CD4-positive, alpha-beta T cell treated with Interleukin-17A for 4 hours (primary cell): ENCODE measurements at regions not wholly inside any gene's neighbourhood (a gene's known extent, or its start where the extent isn't known, plus 50 kb on each side); places are given as distances from the start of the nearest gene placed in this dataset.
"Not testable (repeated sequence)": the region's sequence is repeated elsewhere in the genome, so short reads cannot be mapped to it uniquely, and the experiment has no call there.

Experiments used
- DNase-seq: peaks from one replicate; pipeline ENCODE4 v3.0.0-alpha.2; 2020; ENCODE audit warnings: mixed read lengths

DNA sequence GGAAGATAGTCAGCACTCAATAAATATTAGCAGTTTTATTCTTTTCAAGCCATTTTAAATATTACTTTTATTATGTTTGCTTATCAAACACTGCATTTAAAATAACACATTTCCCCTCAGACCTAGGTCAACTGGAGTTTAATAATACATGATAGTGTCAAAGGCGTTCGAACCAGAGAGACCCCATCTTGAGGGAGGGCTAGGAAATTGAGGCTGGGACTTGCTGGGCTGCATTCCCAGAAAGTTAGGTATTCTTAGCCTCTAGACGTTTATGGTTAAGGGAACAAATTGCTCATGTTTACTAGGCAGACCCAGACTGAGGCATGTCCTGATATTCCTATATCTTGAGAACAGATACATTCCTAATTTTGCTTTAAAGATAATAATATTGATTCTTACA is 426.5 kb downstream of the METTL4 start:
- DNase-seq: no peak

DNA sequence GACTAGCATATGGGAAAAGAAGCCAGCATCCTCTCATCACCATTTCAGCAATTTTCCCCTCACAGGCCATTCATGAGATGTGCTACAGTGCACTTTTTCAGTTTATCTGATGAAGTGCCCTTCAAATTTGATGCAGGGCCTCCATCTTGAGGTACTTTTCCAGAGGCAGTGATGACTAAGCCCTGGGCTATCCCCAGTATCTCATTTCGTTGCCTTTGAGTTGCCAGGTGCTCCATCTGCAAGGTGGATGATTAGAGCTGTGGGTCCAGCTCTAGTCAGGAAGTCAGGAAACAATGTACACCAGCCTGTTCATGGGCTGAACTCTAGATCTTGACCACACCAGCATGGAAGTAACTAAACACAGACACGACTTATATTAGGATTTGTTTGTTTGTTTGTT is 425.2 kb downstream of the METTL4 start:
- DNase-seq: no peak

DNA sequence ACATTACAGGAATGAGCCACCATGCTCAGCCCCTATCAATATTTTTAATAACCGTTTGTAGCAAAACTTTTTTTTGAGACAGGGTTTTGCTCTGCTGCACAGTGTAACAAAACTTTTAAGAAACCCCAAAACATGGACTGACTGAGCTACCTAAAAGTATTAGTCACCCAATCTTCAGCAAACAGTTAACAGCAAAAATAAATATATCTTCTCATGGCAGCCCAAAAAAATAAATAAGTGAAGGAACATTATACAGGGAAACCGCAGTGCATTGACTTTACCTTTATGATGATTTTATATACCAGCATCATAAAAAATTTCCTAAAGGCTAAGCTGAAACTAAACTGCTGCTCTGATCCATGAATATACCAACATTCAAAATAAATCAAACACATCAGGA is 424.6 kb downstream of the METTL4 start:
- no peak for DNase-seq

DNA sequence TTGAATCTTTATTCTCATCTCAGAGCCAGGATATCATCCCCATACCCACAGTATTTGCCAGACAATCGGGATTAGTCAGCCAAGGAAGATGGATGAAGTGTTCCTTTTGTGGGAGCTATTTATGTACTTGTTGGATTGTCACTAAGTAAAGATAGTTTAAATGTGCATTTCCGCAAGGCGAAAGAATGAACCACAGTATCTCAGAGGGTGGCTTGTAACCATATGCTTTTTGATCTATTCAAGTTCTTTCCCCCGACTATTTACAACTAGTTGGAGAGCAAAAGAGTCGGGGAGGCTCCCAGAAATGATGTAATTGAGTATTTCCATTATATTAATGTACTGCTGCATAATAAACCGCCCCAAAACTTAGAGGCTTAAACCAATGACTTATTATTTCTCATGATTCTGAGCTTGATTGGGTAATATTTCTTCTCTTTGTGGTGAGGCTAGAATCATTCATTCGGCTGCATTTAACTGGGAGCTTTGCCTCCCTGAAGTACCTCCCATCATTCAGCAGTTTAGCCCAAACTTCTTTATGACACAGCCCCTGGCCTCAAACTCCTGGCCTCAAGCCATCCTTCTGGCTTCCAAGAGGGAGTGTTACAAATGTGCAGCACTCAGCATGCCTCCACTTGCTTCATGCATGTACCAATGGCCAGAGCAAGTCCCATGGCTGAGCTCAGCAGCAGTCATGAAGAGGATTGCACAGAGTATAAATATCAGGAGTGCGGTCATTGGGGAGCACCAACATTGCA is 423.7 kb downstream of the METTL4 start:
- DNase-seq: no peak

DNA sequence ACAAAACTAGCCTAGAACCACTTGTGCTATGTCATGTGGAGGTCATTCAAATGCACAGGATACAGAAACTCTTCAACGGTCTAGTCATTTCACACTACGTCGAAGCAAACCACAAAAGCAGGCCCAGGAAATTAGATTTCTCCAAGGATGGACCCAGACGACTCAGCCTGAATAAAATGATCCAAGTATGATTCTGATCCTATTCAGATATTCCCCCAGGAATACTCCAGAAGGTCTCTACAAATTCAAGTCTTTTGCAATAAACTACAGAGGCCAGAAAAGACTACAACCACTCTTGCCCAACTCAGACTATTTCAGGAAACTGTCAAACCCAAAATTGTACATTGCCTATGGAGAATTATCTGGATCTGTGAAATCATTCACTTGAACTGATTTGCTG is 422.5 kb downstream of the METTL4 start:
- DNase-seq: no peak

DNA sequence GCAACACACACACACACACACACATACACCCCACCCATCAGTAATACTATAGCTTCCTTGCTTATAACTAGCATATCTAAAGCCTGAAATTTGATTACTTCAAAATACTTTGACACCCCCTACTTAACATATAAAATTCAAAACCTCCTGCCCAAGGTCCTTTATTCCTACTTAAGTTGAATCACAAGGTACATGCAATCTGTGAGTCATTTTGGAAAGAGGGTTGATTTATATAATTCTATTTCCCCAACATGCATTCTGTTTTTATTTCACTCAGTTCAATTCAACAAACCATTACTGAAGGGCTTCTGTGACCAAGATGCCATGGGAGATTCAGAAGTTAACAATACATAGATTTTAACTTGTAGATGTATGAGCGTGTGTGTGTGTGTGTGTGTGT is 420.7 kb downstream of the METTL4 start:
- DNase-seq: no peak

DNA sequence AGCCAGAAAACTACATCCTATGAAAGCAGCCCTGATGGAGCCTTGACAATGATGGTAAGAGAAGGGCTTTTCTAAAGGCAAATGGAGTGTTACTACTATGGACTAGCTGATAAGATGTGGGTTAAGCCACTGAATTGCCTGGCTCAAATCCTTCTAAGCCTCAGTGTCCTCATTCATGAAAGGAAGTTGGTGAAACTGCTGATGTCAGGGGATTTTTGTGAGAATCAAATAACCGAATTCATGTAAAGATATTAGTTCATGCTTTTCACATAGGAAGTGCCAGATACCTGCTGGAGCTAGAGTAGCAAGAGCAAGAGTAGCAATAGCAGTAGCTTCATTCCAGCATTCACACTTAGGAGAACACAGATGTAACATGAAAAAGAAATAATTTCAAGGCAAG is 417.0 kb downstream of the METTL4 start:
- no peak for DNase-seq

DNA sequence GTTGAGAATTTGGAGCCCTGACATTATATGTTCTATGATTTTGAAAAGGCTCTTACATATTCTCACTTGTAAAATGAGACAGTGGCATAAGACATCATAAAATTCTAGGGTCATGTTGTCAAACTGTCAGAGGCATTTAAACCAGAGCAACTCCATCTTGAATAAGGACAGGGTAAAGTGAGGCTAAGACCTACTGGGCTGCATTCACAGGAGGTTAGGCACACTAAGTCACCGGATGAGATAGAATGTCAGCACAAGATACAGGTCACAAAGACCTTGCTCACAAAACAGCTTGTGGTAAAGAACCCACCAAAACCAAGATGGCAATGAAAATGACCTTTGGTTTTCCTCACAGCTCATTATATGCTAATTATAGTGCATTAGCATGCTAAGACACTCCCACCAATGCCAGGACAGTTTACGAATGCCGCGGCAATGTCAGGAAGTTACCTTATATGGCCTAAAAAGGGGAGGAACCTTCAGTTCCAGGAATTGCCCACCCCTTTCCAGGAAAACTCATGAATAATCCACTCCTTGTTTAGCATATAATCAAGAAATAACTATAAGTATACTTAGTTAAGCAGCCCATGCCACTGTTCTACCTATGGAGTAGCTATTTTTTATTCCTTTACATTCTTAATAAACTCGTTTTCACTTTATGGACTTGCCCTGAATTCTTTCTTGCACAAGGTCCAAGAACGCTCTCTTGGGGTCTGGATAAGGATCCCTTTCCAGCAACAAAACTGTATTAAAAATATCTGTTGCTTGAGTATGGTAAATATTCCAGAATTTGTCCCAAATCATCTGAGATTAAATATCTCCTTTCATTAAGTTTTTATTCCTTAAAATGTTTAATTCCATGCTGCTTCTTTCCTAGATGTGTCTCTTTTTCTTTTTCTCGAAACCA is 406.4 kb downstream of the METTL4 start:
- DNase-seq: no peak

DNA sequence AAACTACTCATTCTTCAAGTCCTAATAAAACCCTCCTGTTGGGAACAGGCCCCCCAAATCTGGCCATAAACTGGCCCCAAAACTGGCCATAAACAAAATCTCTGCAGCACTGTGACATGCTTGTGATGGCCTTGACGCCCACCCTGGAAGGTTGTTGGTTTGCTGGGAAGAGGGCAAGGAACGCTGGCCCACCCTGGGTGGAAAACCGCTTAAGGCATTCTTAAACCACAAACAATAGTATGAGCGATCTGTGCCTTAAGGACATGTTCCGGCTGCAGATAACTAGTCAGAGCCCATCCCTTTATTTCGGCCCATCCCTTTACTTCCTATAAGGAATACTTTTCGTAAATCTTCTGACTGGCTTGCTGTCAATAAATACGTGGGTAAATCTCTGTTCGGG is 404.4 kb downstream of the METTL4 start:
- not testable (repeated sequence) for DNase-seq

DNA sequence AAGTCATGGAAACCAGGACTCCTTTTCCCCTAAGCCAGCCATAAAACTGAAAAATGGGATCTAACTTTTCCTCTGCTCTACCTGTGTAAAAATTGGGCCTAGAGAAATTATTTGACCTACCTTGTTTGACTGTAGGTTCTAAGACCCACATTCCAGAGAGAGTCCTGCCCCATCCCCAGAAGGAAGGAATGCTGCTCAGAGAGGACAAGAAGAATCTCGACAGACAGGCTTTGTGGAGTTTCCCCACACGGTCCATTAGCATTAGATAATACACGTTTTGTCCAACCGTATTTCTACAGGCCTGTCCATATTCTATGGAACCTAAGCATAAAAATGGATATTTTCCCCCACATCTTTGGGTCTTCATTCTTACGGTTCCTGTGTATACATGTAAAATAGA is 403.3 kb downstream of the METTL4 start:
- DNase-seq: no peak

DNA sequence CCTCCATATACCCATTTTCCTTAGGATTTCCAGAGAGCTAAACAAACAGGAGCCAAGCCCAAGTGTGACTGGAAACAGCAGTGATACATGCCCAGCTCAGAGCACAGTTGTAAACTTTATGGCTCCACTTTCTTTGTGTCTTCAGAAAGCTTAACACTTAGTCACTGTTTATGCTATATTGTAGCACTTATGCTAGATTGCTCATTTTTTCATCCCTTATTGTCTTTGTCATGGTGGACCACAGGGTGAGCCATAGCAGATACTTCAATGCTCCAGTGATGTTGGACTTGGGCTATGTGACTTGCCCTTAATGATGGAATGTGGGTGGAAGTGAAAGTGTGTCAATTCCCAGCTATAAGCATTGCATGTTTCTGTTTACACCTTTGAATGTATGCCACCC is 401.6 kb downstream of the METTL4 start:
- DNase-seq: no peak

DNA sequence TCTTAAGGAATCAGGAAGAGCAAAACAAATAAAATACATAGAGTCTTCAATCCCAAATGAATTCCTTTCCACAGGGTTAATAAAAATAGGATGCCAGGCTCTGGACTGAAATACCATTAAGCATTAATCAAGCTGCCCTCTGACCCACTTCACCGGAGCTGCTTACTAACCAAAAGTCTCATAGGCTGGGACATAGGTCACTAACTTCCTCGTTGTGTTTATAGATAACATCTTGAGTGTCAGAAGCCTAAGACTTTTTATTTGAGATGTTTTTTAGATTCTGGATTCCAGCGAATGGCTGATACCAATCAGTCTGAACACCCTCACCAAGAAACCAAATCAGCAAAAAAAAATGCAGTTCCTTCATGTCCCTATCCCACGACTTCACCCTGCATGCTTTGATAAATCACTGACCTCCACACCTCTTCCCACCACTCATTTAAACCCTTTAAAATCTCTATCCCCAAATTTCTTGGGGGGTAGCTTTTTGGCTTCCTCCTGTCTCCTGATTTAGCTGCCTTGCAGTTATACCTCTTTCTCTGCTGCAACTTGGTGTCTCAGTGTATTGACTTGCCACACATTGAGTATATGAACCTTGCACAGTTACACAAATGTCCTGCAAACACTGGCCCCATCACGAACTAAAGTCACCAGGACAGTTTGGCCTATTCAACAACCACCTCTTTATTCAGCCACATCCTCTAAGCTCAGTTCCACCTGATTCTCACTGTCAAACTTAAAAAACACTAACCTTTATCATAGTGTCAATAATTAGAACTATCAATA is 399.3 kb downstream of the METTL4 start:
- DNase-seq: no peak

DNA sequence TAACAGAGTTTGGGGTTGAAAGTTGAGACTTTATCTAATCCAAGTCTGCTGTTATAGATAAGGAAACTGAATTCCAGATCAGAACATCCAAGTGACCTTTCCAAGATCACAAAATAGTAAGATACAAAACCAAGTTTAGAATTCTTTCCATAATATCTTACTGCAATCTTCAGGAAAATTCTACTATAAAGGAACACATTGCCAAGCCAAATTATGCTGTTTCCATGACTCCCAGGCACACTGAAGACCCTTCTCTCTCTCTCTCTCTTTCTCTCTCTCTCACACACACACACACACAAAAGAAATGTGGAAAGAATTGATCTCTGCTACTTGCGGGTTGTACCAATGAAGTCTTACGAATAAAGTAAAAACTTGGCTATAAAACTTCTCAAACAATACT is 398.4 kb downstream of the METTL4 start:
- DNase-seq: no peak

DNA sequence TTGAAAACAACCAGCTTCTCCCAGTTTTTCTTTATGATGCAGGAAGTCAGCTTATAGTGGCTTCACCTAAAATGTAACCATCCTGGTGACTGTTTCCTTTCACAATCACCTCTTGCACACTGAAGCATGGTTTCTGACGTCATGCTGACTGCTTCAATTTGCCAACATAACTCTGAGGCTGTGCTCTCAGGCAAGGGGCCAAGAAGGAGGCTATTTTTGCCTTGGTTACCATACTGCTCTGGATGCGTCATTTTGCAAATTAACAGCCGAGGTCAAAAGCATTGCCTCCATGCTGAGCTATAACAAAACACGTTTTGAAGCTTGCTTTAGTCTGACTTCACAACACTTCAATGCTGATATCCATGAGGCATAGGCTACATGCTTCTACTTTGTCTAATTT is 397.8 kb downstream of the METTL4 start:
- DNase-seq: no peak

DNA sequence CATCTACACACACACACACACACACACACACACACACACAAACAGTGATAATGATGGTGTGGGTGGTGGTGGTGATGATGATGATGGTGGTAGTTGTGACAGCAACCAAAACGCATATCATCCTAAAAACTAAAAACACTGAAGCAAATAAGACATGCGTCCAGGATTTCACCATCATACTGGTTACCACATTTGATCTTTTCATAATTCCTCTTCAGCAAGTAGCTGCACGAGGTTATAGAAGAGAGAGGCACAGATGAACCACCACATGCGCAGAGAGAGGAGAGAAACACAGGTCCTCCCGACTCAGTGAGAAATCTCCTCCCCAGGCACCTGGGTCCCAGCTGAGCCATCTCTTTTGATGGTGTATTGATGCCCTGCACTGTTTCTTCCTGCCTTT is 393.3 kb downstream of the METTL4 start:
- DNase-seq: no peak

DNA sequence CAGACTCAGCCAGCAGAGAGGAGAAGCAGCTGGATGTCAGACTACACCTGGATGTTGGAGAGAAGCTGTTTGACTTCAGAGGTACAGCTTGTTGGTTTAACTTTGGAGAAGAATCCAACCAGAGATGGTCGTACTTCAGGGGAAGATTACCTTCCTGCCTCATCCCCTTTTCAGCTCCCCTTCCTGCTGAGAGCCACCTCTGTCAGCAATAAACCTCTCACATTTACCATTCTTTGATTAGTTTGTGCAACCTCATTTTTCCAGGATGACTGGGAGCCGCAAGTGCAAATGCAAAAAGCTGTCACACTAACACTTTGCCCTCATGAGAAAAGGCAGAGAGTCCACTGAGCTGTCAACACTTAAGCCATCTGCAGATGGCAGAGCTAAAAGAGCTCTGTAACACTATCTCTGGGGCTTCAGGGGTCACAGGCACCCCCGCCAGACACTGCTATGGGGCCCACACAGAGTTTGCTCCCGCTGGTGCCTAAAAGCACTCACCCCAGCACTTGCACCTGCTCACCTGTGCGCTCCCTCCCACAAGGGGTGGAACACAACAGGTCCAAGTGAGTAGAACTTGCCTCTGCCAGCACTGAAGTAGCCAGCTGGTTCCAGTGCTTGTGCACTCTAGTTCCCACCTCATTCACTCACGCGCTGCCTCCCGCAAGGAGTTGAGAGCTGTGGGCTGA is 391.7 kb downstream of the METTL4 start:
- DNase-seq: no peak

DNA sequence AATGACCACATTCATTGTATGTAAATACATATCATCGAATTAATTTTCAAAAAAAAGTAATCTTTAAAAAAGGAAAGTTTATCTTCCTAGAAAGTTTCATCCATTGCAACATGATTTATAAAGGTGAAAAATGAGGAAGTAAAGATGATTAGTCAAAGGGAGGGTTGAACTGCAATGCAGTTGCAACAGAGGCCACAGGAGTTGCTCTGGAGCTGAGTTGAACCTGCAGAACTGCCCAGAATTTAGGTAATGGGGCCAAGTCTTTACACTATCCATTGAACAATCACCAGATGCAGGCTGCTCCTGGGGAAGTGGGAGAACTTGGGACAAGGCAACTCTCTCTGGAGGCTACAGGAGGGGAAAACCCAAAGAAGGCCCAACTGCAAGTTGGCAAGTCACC is 390.7 kb downstream of the METTL4 start:
- no peak for DNase-seq

DNA sequence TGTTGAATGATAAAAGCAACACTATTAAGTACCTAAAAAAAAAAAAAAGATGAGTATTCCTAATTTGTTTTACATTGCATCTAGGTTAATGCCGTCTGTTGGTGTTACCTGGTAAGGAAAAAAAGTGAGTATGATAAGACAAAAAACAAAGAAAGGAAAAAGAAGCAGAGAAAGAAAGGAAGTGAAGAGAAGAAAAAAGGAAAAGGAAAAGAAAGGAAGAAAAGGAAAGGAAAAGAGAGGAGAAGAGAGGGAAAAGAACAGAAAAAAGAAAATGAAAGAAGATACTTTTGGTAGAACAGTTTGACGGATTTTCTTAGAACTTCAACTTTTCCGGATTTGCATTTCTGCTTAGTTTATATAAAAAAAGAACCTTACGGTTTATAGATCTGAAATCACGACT is 387.9 kb downstream of the METTL4 start:
- DNase-seq: no peak

DNA sequence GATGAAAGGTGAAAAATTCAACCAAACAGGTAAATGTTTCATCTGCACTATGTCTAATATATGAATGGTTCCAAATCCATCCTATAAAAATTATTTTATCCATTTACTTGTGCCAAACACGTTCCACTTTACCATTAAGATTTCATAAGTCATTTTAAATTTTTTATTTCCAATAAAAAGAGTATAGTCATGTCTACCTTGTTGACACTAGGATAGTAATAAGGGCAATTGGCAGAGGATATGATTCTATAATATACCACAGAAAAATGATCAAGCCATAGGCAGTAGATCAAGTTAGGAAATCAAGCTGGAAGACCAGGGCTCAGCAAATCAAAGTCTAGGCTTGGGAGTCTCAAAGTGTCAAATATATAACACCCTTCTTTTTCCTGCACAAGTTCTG is 384.3 kb downstream of the METTL4 start:
- no peak for DNase-seq

DNA sequence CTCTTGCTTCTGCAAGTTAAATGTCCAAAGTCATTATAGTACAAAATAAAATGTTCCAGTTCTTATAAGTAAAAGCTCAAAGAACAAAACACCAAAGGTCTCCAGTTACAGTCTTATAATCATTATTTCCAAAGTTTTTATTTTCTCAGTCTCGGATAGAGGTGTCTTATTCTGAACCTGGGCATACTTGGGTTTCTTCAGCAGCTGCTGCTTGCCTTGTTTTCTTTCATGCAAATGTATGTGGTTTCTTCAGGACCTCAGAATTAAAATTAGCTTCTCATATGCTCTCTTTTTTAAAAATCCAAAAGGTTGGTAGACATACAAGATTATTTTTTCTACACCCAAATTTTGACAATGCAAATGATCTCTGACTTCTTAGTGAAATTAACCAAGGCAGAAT is 383.0 kb downstream of the METTL4 start:
- no peak for DNase-seq

DNA sequence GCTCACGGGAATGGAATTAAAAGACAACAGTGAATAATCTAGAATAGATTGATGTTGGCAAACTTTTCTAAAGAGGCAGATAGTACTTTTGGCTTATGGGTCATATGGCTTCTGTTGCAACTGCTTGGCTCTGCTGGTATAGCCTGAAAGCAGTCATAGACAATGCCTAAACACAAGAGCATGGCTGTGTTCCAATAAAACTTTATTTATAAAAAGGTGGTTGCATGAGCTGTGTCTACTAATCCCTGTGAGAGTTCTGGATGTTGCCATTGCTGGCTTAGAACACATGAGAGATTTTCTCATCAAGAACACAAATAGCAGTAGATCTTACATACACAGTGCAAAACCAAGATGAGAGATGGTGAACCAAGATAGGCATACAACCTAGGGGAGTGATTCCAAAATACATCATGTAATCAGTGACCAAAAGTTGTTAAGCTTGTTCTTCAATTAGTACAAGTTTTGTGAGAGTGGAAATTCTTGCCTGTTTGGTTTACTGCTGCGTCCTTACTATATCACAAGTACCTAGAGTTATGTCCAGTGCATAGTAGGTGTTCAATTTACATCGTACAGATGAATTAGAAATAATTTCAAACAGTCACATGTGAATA is 380.0 kb downstream of the METTL4 start:
- DNase-seq: no peak

DNA sequence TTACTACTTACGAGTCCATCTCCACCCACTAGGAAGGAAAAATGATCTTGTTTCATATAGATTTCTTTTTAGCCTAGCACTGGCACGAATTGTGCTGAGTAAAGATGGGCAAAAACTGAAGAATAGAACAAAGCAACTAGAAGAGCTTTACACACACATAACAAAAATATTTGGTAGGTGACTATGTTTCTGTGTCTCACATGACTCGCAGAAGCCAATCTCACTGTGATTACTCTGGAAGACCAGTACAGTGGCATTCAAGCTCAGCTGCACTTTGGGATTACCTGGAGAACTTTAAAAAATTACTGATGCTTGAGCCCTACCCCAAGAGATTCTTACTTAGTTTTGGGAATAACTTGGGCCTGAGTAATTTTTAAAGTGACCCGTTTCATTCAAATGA is 378.7 kb downstream of the METTL4 start:
- DNase-seq: no peak

DNA sequence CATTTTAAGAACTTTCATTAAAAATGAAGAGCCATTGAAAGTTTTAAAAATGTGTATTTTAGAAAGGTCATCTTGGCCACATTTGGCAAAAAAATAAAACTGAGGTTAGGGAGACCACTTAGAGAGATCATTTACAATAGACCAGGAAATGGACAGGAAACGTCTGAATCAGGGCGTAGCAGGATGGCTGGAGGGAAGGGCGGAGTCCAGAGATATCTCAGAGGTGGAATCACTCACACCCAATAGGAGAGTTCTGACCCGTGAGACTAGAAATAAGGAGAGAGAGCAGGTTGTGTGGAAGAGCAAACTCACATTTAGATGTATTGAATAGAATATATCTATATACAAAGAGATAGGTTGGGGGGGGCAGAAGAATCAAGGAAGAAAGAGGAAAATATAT is 373.4 kb downstream of the METTL4 start:
- no peak for DNase-seq
